Smooth muscle cell (in vitro differentiated cells): ENCODE measurements at regions not wholly inside any gene's neighbourhood (a gene's known extent, or its start where the extent isn't known, plus 50 kb on each side); places are given as distances from the start of the nearest gene placed in this dataset.

Experiments
- DNase-seq: peaks from one replicate; lab custom pipeline; 2025; ENCODE audit not compliant: unreplicated experiment; lab: John Stamatoyannopoulos, UW
- H2AFZ ChIP-seq: fragments of 200-600 bp; sonication (generic); 2 replicates; pipeline ENCODE4 v1.6.0; 2016; ENCODE audit warnings: antibody characterized with exemption, low read depth, mild to moderate bottlenecking
- H3F3A ChIP-seq: fragments of 200-600 bp; sonication (generic); 2 replicates; pipeline ENCODE4 v1.6.0; 2017; ENCODE audit warnings: antibody characterized with exemption, low read depth
- H3K27ac ChIP-seq: fragments of 200-600 bp; sonication (generic); 2 replicates; pipeline ENCODE4 v1.5.1; 2016; ENCODE audit warnings: low read depth, mild to moderate bottlenecking
- H3K27me3 ChIP-seq: fragments of 200-600 bp; sonication (generic); 2 replicates; pipeline ENCODE4 v1.6.1; 2016; ENCODE audit warnings: low read depth, mild to moderate bottlenecking
- H3K36me3 ChIP-seq: fragments of 200-600 bp; sonication (generic); 2 replicates; pipeline ENCODE4 v1.5.1; 2016; ENCODE audit warnings: low read depth
- H3K4me1 ChIP-seq: fragments of 200-600 bp; sonication (generic); 2 replicates; pipeline ENCODE4 v1.5.1; 2016; ENCODE audit warnings: low read depth
- H3K4me2 ChIP-seq: fragments of 200-600 bp; sonication (generic); 2 replicates; pipeline ENCODE4 v1.6.0; 2016; ENCODE audit warnings: mild to moderate bottlenecking
- H3K4me3 ChIP-seq: fragments of 200-600 bp; sonication (generic); 2 replicates; pipeline ENCODE4 v1.5.1; 2016; ENCODE audit warnings: mild to moderate bottlenecking
- H3K79me2 ChIP-seq: fragments of 200-600 bp; sonication (generic); 2 replicates; pipeline ENCODE4 v1.6.0; 2016; ENCODE audit warnings: low read depth, mild to moderate bottlenecking
- H3K9ac ChIP-seq: fragments of 200-600 bp; sonication (generic); 2 replicates; pipeline ENCODE4 v1.6.0; 2016; ENCODE audit warnings: low read depth
- H3K9me3 ChIP-seq: fragments of 200-600 bp; sonication (generic); replicated peaks from 2 replicates; pipeline ENCODE4 v1.5.1; 2016; ENCODE audit warnings: low read depth
- H4K20me1 ChIP-seq: fragments of 200-600 bp; sonication (generic); 2 replicates; pipeline ENCODE4 v1.6.0; 2016; ENCODE audit warnings: low read depth
- WGBS: methylation state at CpG from one replicate; pipeline ENCODE4 v1.1.7; 2016; ENCODE audit warnings: low lambda C conversion rate; 5-methylcytosine and 5-hydroxymethylcytosine counted together
- TF ChIP-seq, protein P1 (sequence below): fragments of 200-600 bp; sonication (generic); IDR thresholded peaks from 2 replicates; pipeline ENCODE4 v1.5.1; 2017; ENCODE audit warnings: borderline replicate concordance, mild to moderate bottlenecking, antibody characterized with exemption; ENCODE audit not compliant: insufficient read depth, poor library complexity, severe bottlenecking

DNA sequence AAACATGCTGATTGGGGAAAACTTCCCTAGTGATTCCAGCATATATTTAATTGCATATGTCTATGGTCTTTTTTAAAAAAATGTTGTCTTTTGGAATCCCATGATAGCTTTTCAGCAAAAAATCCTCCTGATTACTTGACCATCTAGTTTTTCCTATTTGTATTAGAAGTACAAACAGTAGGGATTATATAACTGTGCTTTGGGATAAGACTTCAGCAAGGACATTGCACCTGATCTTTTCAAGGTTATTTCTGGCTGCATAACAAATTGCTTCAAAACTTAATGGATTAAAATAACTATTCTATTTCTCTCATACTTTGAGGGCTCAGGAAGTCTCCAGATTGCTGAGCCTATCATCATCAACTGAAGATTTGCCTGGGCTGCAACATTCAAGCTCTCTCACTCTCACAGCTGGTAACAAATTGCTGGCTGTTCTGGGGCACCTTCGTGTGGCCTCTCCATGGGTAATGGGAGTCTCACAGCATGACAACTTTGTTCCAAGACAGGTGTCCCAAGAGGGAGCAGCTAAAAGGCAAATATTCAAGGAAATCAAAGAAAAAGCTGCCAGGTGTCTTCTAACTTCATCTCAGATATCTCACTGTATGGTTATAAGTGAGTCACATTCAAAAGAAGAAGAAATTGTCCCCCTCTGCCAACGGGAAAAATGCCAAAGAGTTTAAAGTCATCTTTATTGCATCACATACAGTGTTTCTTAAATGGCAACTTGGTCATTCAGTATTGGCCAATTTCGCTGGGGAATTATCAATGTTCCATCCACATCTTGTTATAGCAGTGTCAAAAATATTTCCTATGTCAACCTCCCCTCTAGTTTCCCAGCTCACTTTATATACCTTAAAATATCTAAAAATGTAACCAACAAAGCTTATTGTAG, 644.5 kb upstream of the GRM7 start:
- Histone ChIP-seq H3F3A (no peaks in the 10 kb centered on the region), H3K79me2 (no peaks in the 10 kb centered on the region), H3K36me3 (no peaks in the 10 kb centered on the region), H3K4me3 (no peak overlapping the region), H3K27me3 (no peaks in the 10 kb centered on the region), H4K20me1 (no peaks in the 10 kb centered on the region), H3K9me3 (no peaks in the 10 kb centered on the region), H3K4me1 (no peaks in the 10 kb centered on the region), H3K9ac (no peak overlapping the region), H2AFZ (no peak overlapping the region), H3K27ac (no peak overlapping the region), H3K4me2 (no peak overlapping the region)
- TF ChIP-seq, protein P1, sequence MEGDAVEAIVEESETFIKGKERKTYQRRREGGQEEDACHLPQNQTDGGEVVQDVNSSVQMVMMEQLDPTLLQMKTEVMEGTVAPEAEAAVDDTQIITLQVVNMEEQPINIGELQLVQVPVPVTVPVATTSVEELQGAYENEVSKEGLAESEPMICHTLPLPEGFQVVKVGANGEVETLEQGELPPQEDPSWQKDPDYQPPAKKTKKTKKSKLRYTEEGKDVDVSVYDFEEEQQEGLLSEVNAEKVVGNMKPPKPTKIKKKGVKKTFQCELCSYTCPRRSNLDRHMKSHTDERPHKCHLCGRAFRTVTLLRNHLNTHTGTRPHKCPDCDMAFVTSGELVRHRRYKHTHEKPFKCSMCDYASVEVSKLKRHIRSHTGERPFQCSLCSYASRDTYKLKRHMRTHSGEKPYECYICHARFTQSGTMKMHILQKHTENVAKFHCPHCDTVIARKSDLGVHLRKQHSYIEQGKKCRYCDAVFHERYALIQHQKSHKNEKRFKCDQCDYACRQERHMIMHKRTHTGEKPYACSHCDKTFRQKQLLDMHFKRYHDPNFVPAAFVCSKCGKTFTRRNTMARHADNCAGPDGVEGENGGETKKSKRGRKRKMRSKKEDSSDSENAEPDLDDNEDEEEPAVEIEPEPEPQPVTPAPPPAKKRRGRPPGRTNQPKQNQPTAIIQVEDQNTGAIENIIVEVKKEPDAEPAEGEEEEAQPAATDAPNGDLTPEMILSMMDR = no peak
- DNase-seq = no peak
- 70% methylated on average over 3 of the region's 3 CpGs for WGBS

DNA sequence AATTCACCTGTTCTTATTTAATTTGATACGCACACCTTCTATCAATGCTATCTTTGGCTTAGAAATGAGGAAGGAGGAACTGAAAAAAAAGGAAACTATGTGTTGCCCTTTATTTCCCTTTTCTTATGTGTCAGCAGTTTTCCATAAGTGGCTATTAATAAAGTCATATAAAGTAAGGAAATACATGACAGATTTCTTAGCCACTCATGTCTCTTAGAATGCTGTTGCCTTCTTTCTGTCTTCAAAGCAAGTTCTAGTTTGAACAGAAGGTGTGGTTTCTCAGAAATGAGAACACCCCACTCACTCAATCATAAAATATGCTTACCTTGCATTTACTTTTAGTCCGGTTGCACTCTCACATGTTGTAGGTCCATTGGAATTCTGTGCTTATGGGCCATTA, 640.5 kb upstream of the GRM7 start:
- DNase-seq = no peak
- H3K4me3 ChIP-seq = no peak overlapping the region
- H3K27me3 ChIP-seq = no peaks in the 10 kb centered on the region
- no peak overlapping the region for H3K4me2 ChIP-seq
- H3K79me2 ChIP-seq = no peaks in the 10 kb centered on the region
- TF ChIP-seq, protein P1 = no peak
- H3K9me3 ChIP-seq = no peaks in the 10 kb centered on the region
- no peak overlapping the region for H2AFZ ChIP-seq
- whole genome bisulfite sequencing = 71% methylated on average over 2 of the region's 2 CpGs
- no peaks in the 10 kb centered on the region for H4K20me1 ChIP-seq
- no peaks in the 10 kb centered on the region for H3K4me1 ChIP-seq
- H3F3A ChIP-seq = no peaks in the 10 kb centered on the region
- no peak overlapping the region for H3K9ac ChIP-seq
- no peaks in the 10 kb centered on the region for H3K36me3 ChIP-seq
- H3K27ac ChIP-seq = no peak overlapping the region

DNA sequence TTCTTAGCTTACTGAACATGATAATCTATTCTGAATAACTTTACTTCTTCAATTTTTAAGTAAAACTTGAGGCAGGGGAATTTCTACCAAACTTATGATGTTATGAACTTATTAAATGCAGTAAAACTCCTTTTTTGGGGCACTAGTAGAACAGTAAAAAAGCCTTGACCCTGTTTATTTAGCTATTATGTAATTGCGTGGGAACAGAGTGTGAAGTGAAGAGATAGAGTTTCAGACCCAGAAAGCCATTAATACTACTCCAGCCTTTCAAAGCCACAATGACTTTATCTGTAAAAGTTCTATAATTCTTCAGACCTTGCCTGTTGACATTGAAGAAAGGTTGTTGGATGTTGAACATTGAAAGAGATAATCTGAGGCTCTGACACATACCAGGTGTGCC, 638.8 kb upstream of the GRM7 start:
- H3K9me3 ChIP-seq = no peaks in the 10 kb centered on the region
- H3F3A ChIP-seq = no peaks in the 10 kb centered on the region
- H3K27ac ChIP-seq = no peak overlapping the region
- H2AFZ ChIP-seq = no peak overlapping the region
- no peaks in the 10 kb centered on the region for H3K79me2 ChIP-seq
- no peaks in the 10 kb centered on the region for H4K20me1 ChIP-seq
- 59% methylated on average over 1 of the region's 1 CpG for WGBS
- H3K36me3 ChIP-seq = no peaks in the 10 kb centered on the region
- H3K4me2 ChIP-seq = no peak overlapping the region
- H3K9ac ChIP-seq = no peak overlapping the region
- no peak overlapping the region for H3K4me3 ChIP-seq
- DNase-seq = no peak
- H3K27me3 ChIP-seq = no peaks in the 10 kb centered on the region
- TF ChIP-seq, protein P1 = no peak
- H3K4me1 ChIP-seq = no peaks in the 10 kb centered on the region

DNA sequence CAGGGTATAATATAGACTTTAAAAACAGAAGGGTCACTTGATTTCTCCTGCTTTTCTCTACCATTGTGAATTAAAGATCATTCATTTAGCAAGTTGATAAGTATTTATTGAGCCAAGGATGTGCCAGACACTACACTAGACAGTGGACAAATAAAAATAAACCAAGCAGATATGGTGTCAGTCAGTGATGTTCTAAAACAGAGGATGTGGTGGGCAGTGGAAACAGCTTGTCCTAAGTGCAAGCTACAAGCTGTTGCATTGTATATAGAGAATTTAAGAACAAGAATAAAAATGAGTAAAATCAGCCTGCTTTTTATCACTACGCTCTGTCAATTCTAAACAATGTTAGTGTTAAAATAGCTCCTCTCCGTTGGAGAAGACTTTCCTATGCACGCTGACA, 637.3 kb upstream of the GRM7 start:
- no peaks in the 10 kb centered on the region for H3K79me2 ChIP-seq
- H3F3A ChIP-seq = no peaks in the 10 kb centered on the region
- H3K27ac ChIP-seq = no peak overlapping the region
- H3K27me3 ChIP-seq = no peaks in the 10 kb centered on the region
- no peak overlapping the region for H3K9ac ChIP-seq
- WGBS = 81% methylated on average over 3 of the region's 3 CpGs
- no peak overlapping the region for H3K4me3 ChIP-seq
- no peaks in the 10 kb centered on the region for H3K4me1 ChIP-seq
- H2AFZ ChIP-seq = no peak overlapping the region
- H3K36me3 ChIP-seq = no peaks in the 10 kb centered on the region
- TF ChIP-seq, protein P1 = no peak
- DNase-seq = no peak
- no peaks in the 10 kb centered on the region for H3K9me3 ChIP-seq
- H4K20me1 ChIP-seq = no peaks in the 10 kb centered on the region
- no peak overlapping the region for H3K4me2 ChIP-seq
